Right lung (tissue), 2 donors: ENCODE measurements at regions not wholly inside any gene's neighbourhood (a gene's known extent, or its start where the extent isn't known, plus 50 kb on each side); places are given as distances from the start of the nearest gene placed in this dataset.
"Not testable (repeated sequence)": the region's sequence is repeated elsewhere in the genome, so short reads cannot be mapped to it uniquely, and the experiment has no call there.

Experiments
- DNase-seq, 2 donors: peaks; one replicate each; pipeline ENCODE4 v3.0.0-alpha.2; 2013

DNA sequence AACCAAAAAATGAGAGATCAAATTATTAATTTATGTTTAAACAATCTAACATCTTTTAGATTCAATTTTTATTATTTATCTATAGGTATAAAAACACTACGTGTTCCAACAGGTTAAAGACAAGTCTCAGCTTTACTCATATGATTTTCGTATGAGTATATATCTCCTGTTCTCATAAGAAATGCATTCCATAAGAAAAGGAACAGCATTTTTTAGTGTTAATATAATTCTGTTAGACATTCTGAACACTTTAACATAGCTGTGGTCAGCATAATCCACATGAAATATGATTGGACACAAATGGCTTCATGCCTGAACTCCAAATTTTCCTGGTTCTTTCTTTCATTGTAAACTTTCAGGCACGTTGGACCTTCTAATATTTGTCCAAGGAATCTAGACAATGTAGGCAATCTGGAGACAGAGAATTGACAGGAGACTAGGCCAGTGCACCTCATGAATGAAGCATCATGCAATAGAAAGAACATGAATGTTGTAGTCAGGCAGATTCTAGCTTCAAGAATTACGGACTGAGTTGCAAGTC lies 1122.0 kb upstream of the ALCAM start:
- no peak for DNase-seq

DNA sequence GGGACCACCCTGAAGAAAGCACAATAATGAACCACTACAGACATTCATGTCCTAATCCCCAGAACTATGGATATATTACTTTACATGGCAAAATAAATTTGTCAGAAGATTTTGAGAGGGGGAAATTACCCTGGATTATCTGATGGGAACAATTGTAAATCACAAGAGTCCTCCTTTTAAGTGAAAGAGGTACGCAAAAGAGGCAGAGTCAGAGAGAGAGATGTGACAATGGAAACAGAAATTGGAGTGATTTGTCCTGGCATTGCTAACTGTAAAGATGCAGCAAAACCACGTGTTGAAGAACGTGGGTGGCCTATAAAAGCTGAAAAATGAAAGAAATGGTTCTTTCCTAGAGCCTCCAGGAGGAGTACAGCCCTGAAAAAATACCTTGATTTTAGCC lies 1121.4 kb upstream of the ALCAM start:
- no peak for DNase-seq

GRCh38 chr3:104245981-104246380 lies 1120.7 kb upstream of the ALCAM start:
- DNase-seq: no peak

DNA sequence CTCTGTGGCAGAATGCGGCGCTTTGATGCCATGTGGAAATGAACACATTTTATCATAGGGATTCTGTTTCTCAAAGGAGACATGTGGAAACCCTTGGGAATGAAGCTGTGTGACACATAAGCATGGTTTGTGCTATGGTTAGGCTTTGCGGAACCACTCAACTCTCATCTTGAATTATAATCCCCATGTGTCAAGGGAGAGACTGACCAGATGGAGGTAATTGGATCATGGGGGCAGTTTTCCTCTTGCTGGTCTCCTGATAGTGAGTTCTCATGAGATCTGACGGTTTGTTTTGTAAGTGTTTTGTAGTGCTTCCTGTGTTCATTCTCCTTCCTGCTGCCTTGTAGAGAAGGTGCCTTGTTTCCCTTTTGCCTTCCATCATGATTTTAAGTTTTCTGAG lies 1109.2 kb upstream of the ALCAM start:
- DNase-seq: no peak

DNA sequence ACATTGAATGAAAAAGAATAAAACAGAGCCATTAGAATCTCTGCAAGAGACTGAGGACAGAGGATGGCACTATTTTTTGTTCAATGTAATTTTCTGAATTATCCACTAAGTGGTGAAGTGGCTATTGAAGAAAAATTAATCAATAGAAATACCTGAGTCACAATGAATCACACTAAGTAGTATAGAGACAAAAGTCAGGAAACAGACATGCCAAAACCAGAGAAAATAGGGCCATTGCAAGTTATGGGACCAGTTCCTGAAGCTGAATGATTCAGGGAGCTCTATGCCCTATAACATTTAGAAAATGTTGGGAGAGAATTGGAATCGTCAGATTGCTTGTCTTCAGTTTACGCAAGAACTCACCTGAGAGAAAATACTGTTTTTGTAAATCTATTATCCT lies 1103.2 kb upstream of the ALCAM start:
- DNase-seq: no peak

GRCh38 chr3:104266219-104266618 lies 1100.5 kb upstream of the ALCAM start:
- DNase-seq: not testable (repeated sequence)

DNA sequence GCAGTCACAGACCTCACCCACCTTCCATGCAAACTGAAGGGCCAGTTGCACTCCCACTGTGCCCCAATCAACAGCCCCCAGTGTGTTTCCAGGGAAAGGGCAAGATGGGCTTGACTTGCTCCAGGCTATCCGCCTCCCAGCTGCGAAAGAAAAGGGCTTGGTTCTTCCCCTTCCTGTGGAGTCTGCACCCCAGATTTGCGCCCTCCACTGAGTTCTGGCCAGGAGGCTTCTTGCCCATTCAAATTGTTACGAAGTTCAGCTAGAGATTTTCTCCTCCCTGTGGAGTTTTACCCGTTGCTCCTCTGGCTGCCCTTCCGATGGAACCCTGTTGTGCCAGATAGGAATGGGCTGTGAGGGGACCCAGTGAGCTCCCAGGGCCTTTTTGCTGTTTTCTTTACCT lies 1096.9 kb upstream of the ALCAM start:
- DNase-seq: no peak

- DNase-seq: no peak
These were observed 1093.6 kb upstream of the ALCAM start for GRCh38 chr3:104273046-104273649.

GRCh38 chr3:104275199-104275598 lies 1091.5 kb upstream of the ALCAM start:
- no peak for DNase-seq

GRCh38 chr3:104279617-104280016 lies 1087.1 kb upstream of the ALCAM start:
- no peak for DNase-seq

- DNase-seq: no peak
These were observed 1085.0 kb upstream of the ALCAM start for GRCh38 chr3:104281713-104282112.

- DNase-seq: no peak
These were observed 1080.1 kb upstream of the ALCAM start for GRCh38 chr3:104286645-104287044.

- no peak for DNase-seq
These were observed 1075.3 kb upstream of the ALCAM start for GRCh38 chr3:104291437-104291851.

DNA sequence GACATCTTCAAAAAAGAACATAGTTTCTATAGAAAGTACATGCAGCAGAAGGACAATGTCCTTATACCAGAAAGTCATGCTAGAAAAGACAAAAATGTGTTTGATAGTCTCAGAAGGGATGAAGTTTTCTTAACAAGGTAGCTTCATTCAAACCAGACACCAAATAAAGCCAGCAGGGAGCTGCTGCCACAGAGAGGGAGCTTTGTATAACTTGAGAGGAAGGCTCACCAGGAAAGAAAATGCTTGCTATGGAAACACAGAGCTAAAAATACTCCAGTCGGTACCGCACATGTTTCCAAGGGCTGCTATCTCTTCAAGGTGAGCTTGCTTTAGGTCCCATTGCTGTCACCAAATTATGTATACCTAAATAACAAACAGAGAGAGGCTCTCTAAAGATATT lies 1074.8 kb upstream of the ALCAM start:
- DNase-seq: no peak

GRCh38 chr3:104297617-104298016 lies 1069.1 kb upstream of the ALCAM start:
- DNase-seq: no peak

DNA sequence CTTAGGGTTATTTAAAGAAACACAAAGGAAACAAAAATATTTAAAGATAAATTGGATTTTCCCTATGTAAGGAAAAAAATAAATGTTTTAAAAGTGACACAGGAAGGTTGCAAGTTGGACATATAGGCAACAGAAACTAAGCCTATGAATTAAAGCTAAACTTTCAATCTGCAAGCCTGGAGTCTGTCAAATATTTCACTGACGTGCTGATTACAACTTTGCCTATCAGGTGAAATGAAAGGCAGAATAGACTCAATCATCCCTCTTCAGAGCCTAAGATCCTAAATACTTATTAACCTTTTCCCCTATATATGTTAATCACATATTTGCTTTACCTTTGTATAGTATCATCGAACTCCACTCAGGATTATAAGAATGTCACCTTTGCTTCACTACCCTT lies 1068.0 kb upstream of the ALCAM start:
- DNase-seq: no peak

DNA sequence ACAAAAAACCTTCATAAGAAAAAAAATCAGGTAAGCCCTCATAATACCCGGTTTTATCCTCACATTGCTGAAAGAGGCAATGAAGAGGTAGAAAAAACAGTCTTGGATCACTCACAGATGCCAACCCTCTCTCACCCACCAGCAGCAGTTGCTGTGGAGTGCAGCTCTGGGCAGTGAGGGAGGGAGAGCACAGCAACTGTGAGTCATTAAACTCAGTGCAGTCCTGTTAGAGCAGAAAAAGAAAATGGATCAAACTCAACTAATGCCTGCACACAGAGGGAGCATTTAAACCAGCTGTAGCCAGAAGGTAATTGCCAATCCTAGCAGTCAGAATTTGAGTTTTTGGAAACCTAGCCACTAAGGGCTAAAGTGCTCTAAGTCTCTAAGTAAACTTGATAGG lies 1050.6 kb upstream of the ALCAM start:
- DNase-seq: no peak

DNA sequence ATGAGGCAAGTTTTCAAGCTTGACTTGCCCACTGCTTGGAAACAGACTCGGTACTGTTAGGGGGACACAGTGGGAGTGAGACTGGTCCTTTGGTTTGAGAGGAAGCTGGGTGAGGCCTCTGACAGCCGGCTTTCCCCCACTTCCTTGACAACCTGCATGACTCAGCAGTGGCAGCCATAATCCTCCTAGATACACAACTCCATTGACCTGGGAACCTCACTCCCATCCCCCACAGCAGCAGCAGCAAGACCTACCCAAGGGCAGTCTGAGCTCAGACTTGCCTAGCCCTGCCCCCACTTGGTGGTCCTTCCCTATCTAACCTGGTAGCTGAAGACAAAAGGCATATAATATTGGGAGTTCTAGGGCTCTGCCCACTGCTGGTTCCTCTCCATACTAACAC lies 1043.5 kb upstream of the ALCAM start:
- no peak for DNase-seq

GRCh38 chr3:104347291-104347690 lies 1019.4 kb upstream of the ALCAM start:
- no peak for DNase-seq

DNA sequence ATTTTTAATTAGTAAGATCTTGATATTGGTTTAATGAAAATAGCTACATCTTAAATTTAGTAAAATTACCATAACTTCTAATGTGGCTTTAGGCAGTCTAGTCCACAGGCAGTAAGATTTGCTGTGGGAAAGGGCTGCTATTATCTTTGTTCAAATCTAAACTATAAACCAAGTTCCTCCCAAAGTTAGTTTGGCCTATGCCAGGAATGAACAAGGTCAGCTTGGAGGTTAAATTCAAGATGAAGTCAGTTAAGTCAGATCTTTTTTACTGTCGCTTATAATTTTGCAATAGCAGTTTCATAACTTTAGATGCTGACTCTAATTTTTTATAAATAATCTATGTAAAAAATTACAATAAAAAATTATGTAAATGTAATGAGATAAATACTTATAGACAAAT lies 1016.9 kb upstream of the ALCAM start:
- no peak for DNase-seq

- no peak for DNase-seq
These were observed 1012.8 kb upstream of the ALCAM start for GRCh38 chr3:104353951-104354350.

DNA sequence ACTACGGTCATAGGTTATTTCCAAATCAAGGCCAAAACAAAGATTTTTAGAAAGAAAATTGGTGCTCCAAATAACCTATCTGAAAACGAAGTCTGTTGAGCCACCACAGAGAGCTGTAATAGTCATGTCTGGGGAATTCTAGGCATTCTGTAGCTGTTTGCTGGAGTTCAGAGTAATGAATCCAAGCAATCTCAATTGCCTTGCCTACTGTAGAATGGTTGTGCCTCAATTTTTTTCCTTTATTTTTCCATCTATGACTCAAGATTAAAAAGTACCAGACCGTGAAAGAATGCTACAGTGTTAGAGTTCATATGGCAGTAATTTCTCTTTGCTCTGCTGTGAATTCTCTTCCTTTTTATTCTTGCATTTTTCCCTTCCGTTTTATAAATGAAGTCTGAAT lies 1007.2 kb upstream of the ALCAM start:
- no peak for DNase-seq

GRCh38 chr3:104360038-104360437 lies 1006.7 kb upstream of the ALCAM start:
- no peak for DNase-seq

GRCh38 chr3:104361748-104362147 lies 1005.0 kb upstream of the ALCAM start:
- DNase-seq: not testable (repeated sequence)
